Pancreas (tissue), 10 donors: ENCODE measurements at regions not wholly inside any gene's neighbourhood (a gene's known extent, or its start where the extent isn't known, plus 50 kb on each side); places are given as distances from the start of the nearest gene placed in this dataset.

Experiments used
- ATAC-seq, 4 donors: fragments of 200-7000 bp; cut with Tn5 transposase; one replicate each; pipeline versions ENCODE4 v1.8.0 to v1.9.1; 2020; ENCODE audit warnings: mild to moderate bottlenecking in 4 of 4, moderate library complexity in 4 of 4
- DNase-seq, 6 donors: peaks; one replicate each; pipeline ENCODE4 v3.0.0-alpha.2; 2020
- FAIRE-seq: peaks from 2 replicates; lab custom pipeline; 2012; peaks lifted over from hg19 to GRCh38; lab: Jason Lieb, UNC
- H3K27ac ChIP-seq, 4 donors: fragments of 200-600 bp; sonication (generic); 1 replicate in 3 of 4; 2 replicates in 1 of 4; pipeline versions ENCODE4 v1.5.0 to v1.8.0; 2020
- H3K27me3 ChIP-seq, 4 donors: fragments of 200-600 bp; one replicate each; pipeline ENCODE4 v1.8.0; 2021
- H3K36me3 ChIP-seq, 3 donors: fragments of 200-600 bp; sonication (generic) in 1 of 3; one replicate each; pipeline versions ENCODE4 v1.5.0 to v1.8.0; 2020 to 2021
- H3K4me1 ChIP-seq, 3 donors: fragments of 200-600 bp; one replicate each; pipeline ENCODE4 v1.8.0; 2021
- H3K4me3 ChIP-seq, 4 donors: fragments of 200-600 bp; sonication (generic) in 2 of 4; one replicate each; pipeline versions ENCODE4 v1.5.0 to v1.8.0; 2020 to 2021
- H3K9me3 ChIP-seq, 4 donors: fragments of 200-600 bp; one replicate each; pipeline ENCODE4 v1.8.0; 2021
- WGBS, 2 donors: extraction: QIAGEN DNeasy Blood & Tissue Kit; methylation state at CpG; one replicate each; pipeline ENCODE4 v1.1.7; 2013; 5-methylcytosine and 5-hydroxymethylcytosine counted together
- intact Hi-C, 3 donors: fragments of 100-400 bp; cut with DNase I; formaldehyde crosslinking; loops; one replicate each; pipeline versions ENCODE4 v1.11.1 to v1.14.2; 2022
- TF ChIP-seq, protein P1 (sequence below), 4 donors: fragments of 200-600 bp; sonication (generic) in 3 of 4; IDR thresholded peaks; one replicate each; pipeline versions ENCODE4 v1.5.0 to v1.8.0; 2021; ENCODE audit warnings: antibody characterized with exemption in 4 of 4
- donor health status: healthy with polysubstance abuse.
- donor health status: DM: no; HTN: no; CAD: no; lungs with moderate emphysema.
- donor health status: DM: no; HTN: no; CAD: no.
- donor health status: control.
- donor health status: control.
- donor health status: Bipolar disorder and iron deficiency.
- donor health status: DM: yes; HTN: yes; CAD: no.
- donor health status: DM: no; HTN: no; CAD: no.
- donor health status: DM: no; HTN: no; CAD: no.
- donor health status: DM: yes; HTN: yes; CAD: no.

DNA sequence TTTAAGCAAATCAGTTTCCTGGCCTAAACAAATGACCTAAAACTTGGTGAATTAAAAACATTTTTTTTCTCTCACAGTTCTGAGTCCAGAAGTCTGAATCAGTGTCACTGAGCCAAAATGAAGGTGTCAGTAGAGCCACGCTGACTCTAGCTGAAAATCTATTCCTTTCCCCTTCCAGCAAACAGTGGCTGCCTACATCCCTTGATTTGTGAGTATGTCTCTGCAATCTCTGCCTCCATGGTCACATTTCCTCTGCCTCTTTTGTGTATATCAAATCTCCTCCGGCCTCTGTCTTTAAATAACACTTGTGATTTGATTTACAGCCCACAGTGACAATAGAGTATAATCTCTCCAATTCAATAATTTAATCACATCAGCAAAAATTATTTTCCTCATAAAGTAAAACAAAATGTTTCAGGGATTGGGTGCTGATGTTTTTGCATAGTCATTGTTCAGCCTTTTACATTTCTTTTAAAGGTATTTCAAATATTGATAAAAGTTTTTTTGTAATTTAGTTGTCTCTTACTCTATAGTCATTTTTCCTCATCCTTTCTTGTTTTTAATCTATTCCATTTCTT, 1715.4 kb downstream of the BRINP3 start:
- TF ChIP-seq, protein P1, sequence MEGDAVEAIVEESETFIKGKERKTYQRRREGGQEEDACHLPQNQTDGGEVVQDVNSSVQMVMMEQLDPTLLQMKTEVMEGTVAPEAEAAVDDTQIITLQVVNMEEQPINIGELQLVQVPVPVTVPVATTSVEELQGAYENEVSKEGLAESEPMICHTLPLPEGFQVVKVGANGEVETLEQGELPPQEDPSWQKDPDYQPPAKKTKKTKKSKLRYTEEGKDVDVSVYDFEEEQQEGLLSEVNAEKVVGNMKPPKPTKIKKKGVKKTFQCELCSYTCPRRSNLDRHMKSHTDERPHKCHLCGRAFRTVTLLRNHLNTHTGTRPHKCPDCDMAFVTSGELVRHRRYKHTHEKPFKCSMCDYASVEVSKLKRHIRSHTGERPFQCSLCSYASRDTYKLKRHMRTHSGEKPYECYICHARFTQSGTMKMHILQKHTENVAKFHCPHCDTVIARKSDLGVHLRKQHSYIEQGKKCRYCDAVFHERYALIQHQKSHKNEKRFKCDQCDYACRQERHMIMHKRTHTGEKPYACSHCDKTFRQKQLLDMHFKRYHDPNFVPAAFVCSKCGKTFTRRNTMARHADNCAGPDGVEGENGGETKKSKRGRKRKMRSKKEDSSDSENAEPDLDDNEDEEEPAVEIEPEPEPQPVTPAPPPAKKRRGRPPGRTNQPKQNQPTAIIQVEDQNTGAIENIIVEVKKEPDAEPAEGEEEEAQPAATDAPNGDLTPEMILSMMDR (IDR thresholded peaks at IDR 0.05) = no peak
- intact Hi-C loops = no loop called here
- whole genome bisulfite sequencing, 2 donors = 43 to 56% methylated on average over 2 of the region's 2 CpGs
- no peak overlapping the region for H3K27ac ChIP-seq
- H3K27me3 ChIP-seq = no peaks in the 10 kb centered on the region
- no peaks in the 10 kb centered on the region for H3K9me3 ChIP-seq
- FAIRE-seq (no peak), DNase-seq (no peak), ATAC-seq (no peak)
- no peak overlapping the region for H3K4me3 ChIP-seq
- no peaks in the 10 kb centered on the region for H3K36me3 ChIP-seq
- H3K4me1 ChIP-seq = no peaks in the 10 kb centered on the region

DNA sequence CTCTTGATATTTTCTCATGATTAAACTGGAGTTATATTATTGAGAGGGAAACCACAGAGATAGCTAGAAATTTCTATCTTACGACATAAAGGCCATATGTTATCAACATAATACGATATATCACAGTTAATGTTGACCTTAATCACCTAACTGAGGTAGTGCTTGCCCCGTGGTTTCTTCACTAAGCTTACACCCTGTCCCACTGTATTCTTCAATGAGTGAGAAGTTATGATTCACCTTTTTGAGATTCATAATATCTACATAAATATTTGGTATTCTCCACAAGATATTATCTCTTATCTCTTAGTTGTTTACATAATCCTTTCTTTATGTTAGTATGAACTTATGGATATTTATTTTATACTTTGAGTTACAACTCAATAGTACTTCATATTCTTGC, 1714.1 kb downstream of the BRINP3 start:
- TF ChIP-seq, protein P1 (IDR thresholded peaks at IDR 0.05) = no peak
- H3K27me3 ChIP-seq = no peaks in the 10 kb centered on the region
- H3K36me3 ChIP-seq = no peaks in the 10 kb centered on the region
- no peaks in the 10 kb centered on the region for H3K9me3 ChIP-seq
- intact Hi-C loops = no loop called here
- no peak overlapping the region for H3K27ac ChIP-seq
- FAIRE-seq (no peak), DNase-seq (no peak), ATAC-seq (no peak)
- H3K4me1 ChIP-seq = no peaks in the 10 kb centered on the region
- 56 to 77% methylated on average over 3 of the region's 3 CpGs for WGBS, 2 donors
- no peak overlapping the region for H3K4me3 ChIP-seq

DNA sequence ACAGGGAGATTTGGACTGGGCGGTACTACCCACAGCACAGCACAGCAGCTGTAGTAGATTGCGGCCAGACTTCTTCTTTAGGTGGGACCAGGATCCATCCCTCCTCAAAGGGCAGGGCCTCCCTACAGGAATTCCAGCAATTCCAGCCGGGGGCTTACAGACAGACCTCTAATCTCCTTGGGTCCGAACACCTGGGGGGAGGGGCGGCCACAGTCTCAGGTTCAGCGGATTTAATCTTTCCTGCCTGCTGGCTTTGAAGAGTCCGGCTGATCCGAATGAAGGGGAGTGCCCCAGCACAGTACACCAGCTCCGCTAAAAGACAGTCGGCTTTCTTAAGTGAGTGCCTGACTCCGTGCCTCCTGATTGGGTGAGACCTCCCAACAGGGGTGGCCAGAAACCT, 1708.5 kb downstream of the BRINP3 start:
- intact Hi-C loops = no loop called here
- Histone ChIP-seq H3K4me1 (no peaks in the 10 kb centered on the region), H3K27me3 (no peaks in the 10 kb centered on the region), H3K9me3 (no peaks in the 10 kb centered on the region), H3K36me3 (no peaks in the 10 kb centered on the region), H3K4me3 (no peak overlapping the region), H3K27ac (no peak overlapping the region)
- TF ChIP-seq, protein P1 (IDR thresholded peaks at IDR 0.05) = no peak
- no peak for DNase-seq
- ATAC-seq = no peak
- 71 to 79% methylated on average over 11 of the region's 11 CpGs for WGBS, 2 donors
- no peak for FAIRE-seq

DNA sequence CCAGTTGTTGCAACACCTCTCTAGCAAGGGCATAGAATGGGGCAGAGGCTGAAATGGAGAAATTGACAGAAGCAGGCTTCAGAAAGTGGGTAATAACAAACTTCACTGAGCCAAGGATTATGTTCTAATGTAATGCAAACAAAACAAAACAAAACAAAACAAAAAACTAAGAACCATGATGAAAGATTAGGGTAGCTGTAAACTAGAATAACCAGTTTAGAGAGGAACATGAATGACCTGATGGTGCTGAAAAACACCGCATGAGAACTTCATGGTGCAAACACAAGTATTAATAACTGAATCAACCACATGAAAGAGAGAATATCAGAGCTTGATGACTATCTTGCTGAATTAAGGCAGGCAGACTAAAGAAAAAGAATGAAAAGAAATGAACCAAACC, 1707.7 kb downstream of the BRINP3 start:
- intact Hi-C loops = no loop called here
- H3K4me1 ChIP-seq = no peaks in the 10 kb centered on the region
- H3K4me3 ChIP-seq = no peak overlapping the region
- 56 to 64% methylated on average over 1 of the region's 1 CpG for WGBS, 2 donors
- no peaks in the 10 kb centered on the region for H3K36me3 ChIP-seq
- no peak for ATAC-seq
- H3K9me3 ChIP-seq = no peaks in the 10 kb centered on the region
- H3K27ac ChIP-seq = no peak overlapping the region
- no peak for FAIRE-seq
- no peaks in the 10 kb centered on the region for H3K27me3 ChIP-seq
- DNase-seq = no peak
- TF ChIP-seq, protein P1 (IDR thresholded peaks at IDR 0.05) = no peak

DNA sequence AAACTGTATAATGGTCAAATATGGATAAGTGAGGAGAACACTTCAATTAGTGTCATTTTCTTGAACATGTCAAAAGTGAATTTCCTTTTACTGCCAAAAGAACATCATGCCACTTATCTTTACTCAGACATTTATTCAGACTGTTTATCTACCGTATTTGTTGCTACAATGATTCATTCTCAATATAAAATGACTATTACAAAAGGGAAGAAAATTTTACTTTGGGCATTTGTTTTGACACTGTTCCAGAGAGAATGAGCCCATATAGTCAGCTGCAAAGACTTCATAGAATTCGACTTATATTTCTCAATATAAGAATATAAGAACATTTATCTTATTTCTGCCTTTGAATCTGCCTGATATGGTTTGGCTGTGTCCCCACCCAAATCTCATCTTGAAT, 1699.1 kb downstream of the BRINP3 start:
- WGBS, 2 donors = 12 to 15% methylated on average over 2 of the region's 2 CpGs
- Histone ChIP-seq H3K27ac (no peak overlapping the region), H3K4me3 (no peak overlapping the region), H3K9me3 (no peaks in the 10 kb centered on the region), H3K27me3 (no peaks in the 10 kb centered on the region), H3K36me3 (no peaks in the 10 kb centered on the region), H3K4me1 (no peaks in the 10 kb centered on the region)
- intact Hi-C loops = no loop called here
- TF ChIP-seq, protein P1 (IDR thresholded peaks at IDR 0.05) = no peak
- ATAC-seq (no peak), DNase-seq (no peak), FAIRE-seq (no peak)
